ENCODE measurements at regions not wholly inside any gene's neighbourhood (a gene's known extent, or its start where the extent isn't known, plus 50 kb on each side); places are given as distances from the start of the nearest gene placed in this dataset.
A peak's percentile ranks its signal among the peaks of the same experiment; 100 is the strongest.
"Not testable (repeated sequence)": the region's sequence is repeated elsewhere in the genome, so short reads cannot be mapped to it uniquely, and the experiment has no call there.

DNA sequence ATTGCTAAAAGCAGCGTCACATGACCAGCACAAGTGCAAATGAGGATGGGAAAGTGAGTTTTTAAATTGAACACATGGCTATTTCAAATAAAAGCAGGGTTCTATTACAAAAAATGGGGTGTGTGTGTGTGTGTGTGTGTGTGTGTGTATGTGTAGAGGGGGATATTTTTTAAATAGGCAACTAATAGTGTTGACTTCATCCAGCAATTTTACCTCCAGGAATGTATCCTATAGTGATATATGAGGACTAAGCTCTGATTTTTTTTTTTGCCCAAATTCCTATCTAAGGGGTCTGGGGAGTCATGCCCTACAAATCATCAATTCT is 78.9 kb upstream of the AMN1 start:
- Histone ChIP-seq H3K27me3 (no peaks in the 10 kb centered on the region), H3K27ac (no peak overlapping the region), H3K4me1 (no peaks in the 10 kb centered on the region), H3K9me3 (no peaks in the 10 kb centered on the region), H3K4me3 (no peak overlapping the region), H3K36me3 (ENCODE audit: low read depth, missing control alignments) (no peaks in the 10 kb centered on the region)
- intact Hi-C loops (cut with DNase I; ENCODE audit: low total_unique reads), result no loop called here
- no peak for TF ChIP-seq POLR2A (IDR thresholded peaks at IDR 0.05)
- TF ChIP-seq, protein P1, sequence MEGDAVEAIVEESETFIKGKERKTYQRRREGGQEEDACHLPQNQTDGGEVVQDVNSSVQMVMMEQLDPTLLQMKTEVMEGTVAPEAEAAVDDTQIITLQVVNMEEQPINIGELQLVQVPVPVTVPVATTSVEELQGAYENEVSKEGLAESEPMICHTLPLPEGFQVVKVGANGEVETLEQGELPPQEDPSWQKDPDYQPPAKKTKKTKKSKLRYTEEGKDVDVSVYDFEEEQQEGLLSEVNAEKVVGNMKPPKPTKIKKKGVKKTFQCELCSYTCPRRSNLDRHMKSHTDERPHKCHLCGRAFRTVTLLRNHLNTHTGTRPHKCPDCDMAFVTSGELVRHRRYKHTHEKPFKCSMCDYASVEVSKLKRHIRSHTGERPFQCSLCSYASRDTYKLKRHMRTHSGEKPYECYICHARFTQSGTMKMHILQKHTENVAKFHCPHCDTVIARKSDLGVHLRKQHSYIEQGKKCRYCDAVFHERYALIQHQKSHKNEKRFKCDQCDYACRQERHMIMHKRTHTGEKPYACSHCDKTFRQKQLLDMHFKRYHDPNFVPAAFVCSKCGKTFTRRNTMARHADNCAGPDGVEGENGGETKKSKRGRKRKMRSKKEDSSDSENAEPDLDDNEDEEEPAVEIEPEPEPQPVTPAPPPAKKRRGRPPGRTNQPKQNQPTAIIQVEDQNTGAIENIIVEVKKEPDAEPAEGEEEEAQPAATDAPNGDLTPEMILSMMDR (IDR thresholded peaks at IDR 0.05), result no peak
- no peak for DNase-seq
- WGBS, 2 donors, result 96 to 97% methylated on average over 1 of the region's 1 CpG

DNA sequence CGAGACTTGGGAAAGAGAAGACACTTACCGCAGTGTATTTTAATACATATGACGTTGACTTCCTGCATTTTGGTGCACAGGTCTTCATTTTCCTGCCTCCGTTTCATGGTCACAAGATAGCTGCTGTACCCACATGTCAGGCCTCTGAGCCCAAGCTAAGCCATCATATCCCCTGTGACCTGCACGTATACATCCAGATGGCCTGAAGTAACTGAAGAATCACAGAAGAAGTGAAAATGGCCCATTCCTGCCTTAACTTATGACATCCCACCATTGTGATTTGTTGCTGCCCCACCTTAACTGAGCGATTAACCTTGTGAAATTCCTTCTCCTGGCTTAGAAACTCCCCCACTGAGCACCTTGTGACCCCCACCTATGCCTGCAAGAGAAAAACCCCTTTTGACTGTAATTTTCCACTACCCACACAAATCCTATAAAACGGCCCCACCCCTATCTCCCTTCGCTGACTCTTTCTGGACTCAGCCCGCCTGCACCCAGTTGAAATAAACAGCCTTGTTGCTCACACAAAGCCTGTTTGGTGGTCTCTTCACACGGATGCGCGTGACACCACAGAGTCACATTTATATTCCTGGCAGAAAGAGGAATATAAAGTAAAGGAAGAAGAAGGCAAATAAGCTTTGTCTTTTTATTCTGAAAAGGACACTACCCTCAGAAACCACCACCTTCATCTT is 78.4 kb upstream of the AMN1 start:
- DNase-seq; H3K27me3 ChIP-seq; intact Hi-C loops (cut with DNase I; ENCODE audit: low total_unique reads); H3K4me3 ChIP-seq; H3K27ac ChIP-seq; H3K36me3 ChIP-seq (ENCODE audit: low read depth, missing control alignments); H3K4me1 ChIP-seq; H3K9me3 ChIP-seq: not testable (repeated sequence)
- WGBS, 2 donors, result 85 to 87% methylated on average over 12 of the region's 12 CpGs

DNA sequence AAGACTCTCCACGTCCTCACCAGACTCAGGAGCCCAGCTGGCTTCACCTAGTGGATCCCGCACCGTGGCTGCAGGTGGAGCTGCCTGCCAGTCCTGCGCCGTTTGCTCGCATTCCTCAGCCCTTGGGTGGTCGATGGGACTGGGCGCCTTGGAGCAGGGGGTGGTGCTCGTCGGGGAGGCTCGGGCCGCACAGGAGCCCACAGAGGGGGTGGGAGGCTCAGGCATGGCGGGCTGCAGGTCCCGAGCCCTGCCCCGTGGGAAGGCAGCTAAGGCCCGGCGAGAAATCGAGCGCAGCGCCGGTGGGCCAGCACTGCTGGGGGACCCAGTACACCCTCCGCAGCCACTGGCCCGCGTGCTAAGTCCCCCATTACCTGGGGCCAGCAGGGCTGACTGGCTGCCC is 76.9 kb upstream of the AMN1 start:
- DNase-seq; intact Hi-C loops (cut with DNase I; ENCODE audit: low total_unique reads); H3K4me1 ChIP-seq; H3K9me3 ChIP-seq; H3K27me3 ChIP-seq; H3K36me3 ChIP-seq (ENCODE audit: low read depth, missing control alignments); H3K27ac ChIP-seq: not testable (repeated sequence)
- peak overlapping the region in 1 of 2 donors; percentile 17 for H3K4me3 ChIP-seq
- WGBS, 2 donors, result 86% methylated on average over 9 of the region's 24 CpGs; no CpG with 5 or more reads in 1 of the 2 donors

DNA sequence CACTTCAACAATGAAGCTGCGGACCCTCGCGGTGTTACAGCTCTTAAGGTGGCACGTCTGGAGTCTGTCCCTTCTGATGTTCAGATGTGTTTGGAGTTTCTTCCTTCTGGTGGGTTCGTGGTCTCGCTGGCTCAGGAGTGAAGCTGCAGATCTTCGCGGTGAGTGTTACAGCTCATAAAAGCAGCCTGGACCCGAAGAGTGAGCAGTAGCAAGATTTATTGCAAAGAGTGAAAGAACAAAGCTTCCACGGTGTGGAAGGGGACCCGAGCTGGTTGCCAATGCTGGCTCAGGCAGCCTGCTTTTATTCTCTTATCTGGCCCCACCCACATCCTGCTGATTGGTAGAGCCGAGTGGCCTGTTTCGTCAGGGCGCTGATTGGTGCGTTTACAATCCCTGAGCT is 75.9 kb upstream of the AMN1 start:
- H3K4me1 ChIP-seq; H3K36me3 ChIP-seq (ENCODE audit: low read depth, missing control alignments); DNase-seq; H3K27me3 ChIP-seq; intact Hi-C loops (cut with DNase I; ENCODE audit: low total_unique reads); H3K9me3 ChIP-seq; H3K4me3 ChIP-seq; H3K27ac ChIP-seq: not testable (repeated sequence)
- WGBS, 2 donors, result 68 to 70% methylated on average over 8 to 15 of the region's 15 CpGs

DNA sequence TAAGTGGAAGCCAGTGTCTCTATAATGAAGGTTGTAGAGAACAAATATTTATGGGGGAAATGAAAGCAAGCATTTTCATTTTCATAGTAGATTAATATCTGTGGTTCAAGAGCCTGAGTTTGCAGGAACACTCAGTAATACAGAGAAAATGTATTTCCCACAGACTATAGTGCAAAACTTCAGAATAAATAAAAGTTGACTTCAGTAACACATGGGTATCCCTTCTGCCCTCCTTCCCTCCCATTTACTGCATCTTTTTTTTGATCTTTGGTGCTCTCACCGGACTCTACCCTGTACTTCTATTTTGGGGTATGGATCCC is 75.3 kb upstream of the AMN1 start:
- intact Hi-C loops (cut with DNase I; ENCODE audit: low total_unique reads), result no loop called here
- H3K9me3 ChIP-seq, result no peaks in the 10 kb centered on the region
- TF ChIP-seq POLR2A (IDR thresholded peaks at IDR 0.05), result no peak
- TF ChIP-seq, protein P1 (IDR thresholded peaks at IDR 0.05), result no peak
- no peaks in the 10 kb centered on the region for H3K36me3 ChIP-seq (ENCODE audit: low read depth, missing control alignments)
- 56 to 71% methylated on average over 1 of the region's 1 CpG for WGBS, 2 donors
- DNase-seq, result no peak
- H3K27ac ChIP-seq, result no peak overlapping the region
- no peaks in the 10 kb centered on the region for H3K27me3 ChIP-seq
- no peak overlapping the region for H3K4me3 ChIP-seq
- no peaks in the 10 kb centered on the region for H3K4me1 ChIP-seq

DNA sequence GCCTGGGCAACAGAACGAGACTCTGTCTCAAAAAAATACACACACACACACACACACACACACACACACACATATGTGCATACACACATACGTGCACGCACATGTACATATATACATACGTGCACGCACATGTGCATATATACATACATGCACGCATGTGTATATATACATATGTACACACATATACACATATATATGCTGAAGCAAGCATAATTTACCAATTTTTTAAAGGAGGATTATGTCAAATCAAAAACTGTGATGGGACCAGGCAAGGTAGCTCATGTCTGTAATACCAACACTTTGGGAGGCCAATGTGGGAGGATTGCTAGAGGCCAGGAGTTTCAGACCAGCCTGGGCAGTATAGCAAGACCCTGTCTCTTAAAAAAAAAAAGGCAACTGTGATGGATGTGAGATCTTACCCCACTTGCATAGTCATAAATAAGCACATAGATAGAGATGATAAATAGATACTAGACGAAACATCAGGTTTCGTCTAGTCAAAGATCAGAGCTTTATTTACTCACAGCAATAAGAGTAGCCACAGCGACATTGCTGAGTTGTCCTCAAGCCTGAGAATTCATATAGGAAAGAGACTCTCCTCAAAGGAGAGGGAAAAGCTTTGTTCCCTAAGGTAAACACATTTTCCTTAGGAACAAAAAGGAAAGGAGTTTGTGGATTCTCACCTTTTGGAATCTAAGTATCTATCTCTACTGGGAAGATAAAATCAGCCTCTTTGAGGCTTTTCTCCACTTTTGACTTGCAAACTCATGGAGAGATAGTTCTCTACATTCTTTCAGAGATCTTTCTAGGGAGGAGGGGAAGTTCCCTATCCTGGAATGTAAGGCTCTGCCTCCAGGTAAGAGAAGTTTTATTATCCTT is 74.7 kb upstream of the AMN1 start:
- no peaks in the 10 kb centered on the region for H3K9me3 ChIP-seq
- H3K36me3 ChIP-seq (ENCODE audit: low read depth, missing control alignments), result no peaks in the 10 kb centered on the region
- intact Hi-C loops (cut with DNase I; ENCODE audit: low total_unique reads), result no loop called here
- H3K4me1 ChIP-seq, result no peaks in the 10 kb centered on the region
- TF ChIP-seq POLR2A (IDR thresholded peaks at IDR 0.05), result no peak
- TF ChIP-seq, protein P1 (IDR thresholded peaks at IDR 0.05), result no peak
- no peak overlapping the region for H3K4me3 ChIP-seq
- no peak overlapping the region for H3K27ac ChIP-seq
- DNase-seq, result no peak
- H3K27me3 ChIP-seq, result no peaks in the 10 kb centered on the region
- WGBS, 2 donors, result 86 to 89% methylated on average over 9 of the region's 9 CpGs
